Stimulated activated CD4-positive, alpha-beta T cell treated with anti-CD3 and anti-CD28 coated beads, Interleukin-2, amount 100 ng/mL, for 24 hours (primary cell): ENCODE measurements at regions not wholly inside any gene's neighbourhood (a gene's known extent, or its start where the extent isn't known, plus 50 kb on each side); places are given as distances from the start of the nearest gene placed in this dataset.
"Not testable (repeated sequence)": the region's sequence is repeated elsewhere in the genome, so short reads cannot be mapped to it uniquely, and the experiment has no call there.

ENCODE experiments used
- DNase-seq, 2 donors: peaks; one replicate each; pipeline ENCODE4 v3.0.0-alpha.2; 2020

DNA sequence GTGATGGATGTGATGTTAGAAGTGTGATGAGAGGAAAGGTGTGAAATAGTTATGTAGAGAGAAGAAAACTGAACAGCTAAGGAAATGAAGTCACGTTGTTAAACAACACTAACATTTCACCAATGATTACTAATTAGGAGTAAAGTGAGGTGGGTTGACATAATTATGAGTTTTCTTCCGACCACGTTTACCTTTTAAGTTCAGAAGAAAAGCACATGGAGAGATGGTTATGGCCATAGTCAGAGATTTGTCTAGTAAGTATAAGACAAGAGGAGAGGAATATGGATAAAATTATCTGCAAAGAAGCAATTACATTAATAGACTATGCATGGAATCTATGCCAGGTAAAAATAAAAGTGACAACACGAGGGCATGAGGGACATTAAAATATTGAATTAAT lies 551.3 kb upstream of the TECRL start:
- DNase-seq: no peak

DNA sequence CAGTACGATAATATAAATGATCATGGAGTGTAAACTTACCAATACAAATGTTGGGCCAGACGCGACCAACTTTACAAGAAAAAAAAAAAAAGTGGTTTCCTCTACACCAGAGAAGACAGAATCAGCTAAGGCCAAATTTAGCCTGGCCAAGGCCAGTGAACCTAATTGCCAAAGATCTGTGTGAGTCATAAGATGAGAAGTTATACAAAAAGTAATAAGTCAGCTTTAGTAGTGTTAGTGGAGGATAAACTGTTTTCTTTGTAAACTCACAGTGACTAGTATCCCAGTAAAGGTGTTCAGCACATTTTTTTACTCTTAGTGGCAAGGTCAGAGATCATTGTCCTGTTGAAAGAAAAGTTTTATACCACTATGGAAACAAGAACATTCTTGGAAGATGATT lies 531.4 kb upstream of the TECRL start:
- DNase-seq: no peak

DNA sequence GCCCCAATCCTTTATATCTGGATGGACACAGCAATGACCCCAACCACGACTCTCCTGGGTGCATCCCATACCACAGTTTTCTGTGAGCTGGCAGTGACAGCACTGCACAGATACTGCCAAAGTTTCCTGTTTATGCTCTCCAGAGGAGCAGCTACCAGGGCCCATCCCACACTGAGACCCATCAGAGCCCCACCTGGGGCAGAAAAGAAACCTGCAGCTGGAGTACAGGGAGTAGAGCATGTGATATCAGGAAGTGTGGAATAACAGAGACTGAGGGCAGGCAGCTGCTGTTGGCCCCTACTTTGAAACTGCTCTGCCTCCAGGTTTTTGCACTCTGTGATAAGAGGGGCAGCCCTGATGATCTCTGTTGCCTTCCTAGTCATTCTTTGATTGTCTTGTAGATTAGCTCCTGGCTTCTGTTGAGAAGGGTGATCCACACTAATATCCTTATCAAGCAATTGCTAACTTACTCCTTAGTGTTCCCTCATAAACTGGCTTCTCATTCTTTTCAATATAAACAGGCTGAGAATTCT lies 526.3 kb upstream of the TECRL start:
- DNase-seq: no peak

DNA sequence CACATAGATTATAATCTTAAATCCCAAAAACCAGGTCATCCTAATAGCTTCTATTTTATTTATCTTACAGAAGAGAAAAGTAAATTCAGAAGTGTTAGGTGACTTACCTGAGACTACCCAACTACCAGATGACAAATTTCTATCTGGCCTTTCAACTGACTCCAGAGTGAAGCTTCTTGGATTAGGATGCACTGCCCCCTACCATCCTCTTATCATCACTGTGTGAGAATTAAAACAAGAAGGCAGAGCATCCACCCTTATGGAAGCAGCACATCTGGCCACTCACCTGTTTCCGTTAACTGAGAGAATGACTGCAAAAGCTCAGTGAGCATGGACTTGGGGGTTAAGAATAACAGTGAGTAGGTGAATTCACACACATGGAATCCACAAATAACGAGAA lies 502.6 kb upstream of the TECRL start:
- no peak for DNase-seq

DNA sequence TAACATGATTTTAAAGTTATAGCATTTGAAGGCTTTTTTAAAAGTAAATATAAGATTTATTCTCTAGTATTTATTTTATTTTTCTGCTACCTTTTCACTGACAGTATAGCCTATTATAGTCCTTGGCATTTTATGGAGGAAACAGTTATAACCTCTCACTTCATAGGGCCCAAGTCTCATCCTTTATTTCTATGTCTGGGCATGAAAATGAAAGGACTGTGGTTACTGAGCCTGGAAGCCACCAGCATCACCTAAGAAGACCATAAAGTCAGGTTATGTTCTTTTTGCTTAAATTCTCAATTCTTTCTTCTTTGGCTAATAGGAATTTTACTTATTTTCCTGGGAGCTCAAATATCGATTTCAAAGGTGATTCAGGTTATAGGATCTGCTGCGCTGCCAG lies 494.7 kb upstream of the TECRL start:
- no peak for DNase-seq

DNA sequence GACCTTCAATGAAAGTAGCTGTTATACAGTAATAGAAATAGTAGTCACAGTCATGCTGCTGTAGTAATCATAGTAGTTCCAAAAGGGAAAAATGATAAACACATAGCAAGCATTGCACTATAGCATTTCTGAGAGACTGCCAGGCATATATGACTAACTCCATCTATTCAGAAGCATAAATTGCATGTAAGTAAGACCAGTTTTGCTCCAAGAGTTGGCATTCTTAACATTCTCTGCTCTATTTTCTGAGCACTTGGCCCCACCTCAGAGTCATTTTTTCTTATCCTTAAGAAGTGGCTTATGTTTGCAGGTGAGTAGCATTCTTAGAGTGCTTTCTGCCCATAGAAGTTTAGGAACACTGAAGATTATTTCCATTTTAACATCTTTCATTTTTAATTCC lies 490.3 kb upstream of the TECRL start:
- DNase-seq: no peak

DNA sequence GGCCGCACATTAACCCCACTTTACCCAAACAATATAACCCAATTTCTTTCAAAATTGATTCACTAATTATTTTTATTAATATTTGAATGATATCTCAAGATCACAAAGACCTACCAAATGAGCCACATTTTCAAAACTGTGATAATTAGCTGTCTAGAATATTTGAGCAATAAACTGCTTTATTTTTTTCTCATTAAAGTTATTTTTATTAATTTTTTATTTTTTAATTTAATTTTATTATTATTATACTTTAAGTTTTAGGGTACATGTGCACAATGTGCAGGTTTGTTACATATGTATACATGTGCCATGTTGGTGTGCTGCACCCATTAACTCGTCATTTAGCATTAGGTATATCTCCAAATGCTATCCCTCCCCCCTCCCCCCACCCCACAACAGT lies 489.8 kb upstream of the TECRL start:
- DNase-seq: not testable (repeated sequence)

DNA sequence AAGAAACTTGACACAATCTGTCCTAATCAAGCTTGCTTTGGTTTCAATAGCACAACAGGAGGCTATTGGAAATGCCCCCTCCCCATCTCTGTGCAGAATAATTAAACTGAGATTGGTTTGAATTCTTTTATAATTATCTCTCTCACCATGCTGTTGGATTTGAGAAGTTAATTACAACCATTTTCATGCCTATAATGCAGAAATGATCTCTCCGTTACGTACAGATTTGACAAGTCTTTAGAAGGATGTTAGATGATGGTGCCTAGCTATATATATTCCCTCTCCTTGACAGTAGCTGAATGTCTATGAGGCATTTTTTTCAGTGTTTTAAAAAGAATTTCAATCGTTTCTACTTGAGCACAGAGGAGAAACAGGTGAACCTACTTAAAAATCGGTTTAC lies 488.4 kb upstream of the TECRL start:
- no peak for DNase-seq

DNA sequence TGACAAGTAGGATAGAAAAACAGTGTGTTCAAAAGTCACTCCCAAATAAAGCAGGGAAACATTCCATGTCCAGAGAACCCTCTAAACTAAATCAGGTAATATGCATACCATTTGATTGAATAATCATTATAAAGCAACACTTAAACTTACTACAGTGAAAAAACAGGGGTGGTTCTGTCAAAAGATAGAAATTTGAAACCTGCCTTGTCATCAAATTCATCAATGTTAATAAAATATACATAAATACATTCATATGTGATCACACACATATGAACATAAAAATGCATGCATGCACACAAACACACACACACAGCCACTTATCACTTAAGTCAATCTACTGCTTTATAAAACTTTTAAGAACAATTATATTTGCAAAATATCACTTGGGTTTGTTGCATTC lies 485.8 kb upstream of the TECRL start:
- DNase-seq: no peak

DNA sequence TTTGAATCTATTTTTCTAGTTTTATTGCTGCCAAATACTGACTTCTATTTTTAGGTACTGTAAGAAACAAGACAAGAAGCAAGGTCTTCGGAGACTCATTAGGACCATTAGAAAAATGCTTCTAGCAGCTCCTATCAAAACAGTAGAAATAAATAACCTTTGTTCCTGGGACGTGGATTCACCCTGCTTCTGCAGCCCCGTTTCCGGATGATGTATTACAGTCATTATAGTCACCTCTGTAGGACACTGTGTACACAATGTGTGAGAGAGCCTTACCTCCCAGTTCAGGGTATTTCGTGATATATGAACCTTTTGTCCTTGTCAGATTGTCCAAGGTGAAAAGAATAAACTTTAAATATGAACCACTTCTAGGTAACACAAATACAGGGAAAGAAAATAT lies 484.0 kb upstream of the TECRL start:
- no peak for DNase-seq

DNA sequence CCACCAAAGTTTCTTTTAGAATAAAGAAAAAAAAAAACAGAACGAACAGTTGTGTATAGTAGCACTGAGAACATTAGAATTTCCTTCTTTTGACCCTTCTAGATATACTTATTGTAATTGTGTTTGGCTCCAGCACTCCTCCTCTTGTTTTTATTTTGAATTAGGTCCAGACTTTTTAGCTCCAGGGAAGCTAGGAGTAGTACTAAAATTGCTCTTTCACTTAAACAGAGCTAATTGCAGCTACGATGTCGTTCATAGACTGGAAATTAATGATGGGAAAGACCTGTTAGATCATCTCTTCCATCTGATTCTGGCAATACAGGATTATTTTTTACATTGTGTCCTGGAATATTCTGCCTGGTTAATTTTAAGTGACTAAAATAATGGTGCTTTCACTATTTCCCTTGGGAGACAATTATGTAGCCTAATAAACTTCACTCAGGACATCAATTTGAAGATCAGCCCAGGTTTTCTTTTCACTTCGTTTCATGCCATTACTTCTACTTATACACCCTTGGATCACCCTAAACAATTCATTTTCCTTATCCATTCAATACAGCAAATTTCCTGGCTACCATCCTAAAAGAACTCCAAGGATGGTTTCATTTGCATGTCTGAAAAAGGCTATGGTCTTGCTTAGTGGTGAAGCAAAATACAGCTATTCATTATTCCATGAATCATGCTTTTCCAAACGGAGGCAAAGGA lies 480.8 kb upstream of the TECRL start:
- no peak for DNase-seq

DNA sequence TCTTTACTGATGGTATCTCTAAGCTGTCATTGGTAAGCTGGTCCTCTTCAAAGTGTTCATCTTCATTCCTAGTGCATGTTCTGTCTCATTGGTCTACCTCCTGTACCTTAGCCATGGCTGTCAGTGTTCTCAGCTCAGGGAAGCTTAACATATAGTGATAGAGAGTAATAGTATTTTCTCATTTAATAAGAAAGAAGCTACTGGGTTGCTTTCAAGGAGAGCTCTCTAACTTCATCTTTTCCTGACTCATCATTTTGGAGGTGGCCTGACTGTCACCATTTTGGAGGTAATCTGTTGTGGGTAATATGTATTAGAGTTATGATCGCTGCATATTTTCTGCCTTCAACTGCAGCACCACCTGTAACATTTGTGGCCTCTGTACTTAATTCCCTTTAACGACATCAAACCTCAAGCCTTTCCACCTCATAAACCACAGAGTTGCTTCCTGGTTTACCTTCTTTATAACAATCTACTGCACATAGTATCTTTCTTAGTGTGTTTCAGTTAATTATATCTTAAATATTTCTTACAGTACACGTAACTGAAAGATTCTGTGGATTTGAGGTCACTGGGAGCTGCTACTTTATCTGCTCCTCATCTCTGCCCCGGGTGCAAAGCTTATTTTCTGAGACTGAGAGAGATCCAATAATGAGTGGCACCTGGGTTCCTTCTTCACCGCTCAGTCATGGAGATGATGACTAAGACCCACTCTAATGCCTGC lies 474.0 kb upstream of the TECRL start:
- no peak for DNase-seq

DNA sequence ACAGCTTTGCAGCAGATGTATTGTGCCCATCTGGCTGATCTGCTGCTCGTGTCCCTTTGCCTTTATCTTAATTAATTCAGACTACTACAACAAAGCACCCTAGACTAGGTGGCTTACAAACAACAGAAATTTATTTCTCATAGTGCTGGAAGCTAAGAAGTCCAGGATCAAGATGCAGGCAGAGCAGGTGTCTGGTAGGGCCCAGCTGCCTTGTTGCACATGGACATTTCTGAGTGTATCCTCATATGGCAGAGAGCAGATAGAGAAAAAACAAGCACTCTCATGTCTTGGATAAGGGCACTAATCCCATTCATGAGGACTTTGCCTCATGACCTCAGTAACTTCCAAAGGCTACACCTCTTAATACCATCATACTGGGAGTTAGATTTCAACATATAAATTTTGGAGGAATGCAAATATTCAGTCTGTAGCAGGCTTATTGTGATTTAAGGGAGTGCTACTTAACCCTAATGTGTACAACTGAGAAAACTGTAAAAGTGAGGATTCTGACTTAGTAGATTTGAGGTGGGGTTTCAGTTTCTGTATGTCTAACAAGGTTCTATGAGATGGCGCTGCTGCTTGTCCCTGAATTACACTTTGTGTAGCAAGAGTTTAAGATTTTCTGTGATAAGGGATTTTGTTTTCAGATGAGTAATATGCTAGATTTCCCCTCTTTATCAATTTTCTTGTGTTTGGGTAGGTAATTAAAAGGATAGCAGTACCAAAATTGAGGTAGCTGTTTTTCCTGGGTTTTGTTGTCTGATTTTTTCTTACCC lies 473.2 kb upstream of the TECRL start:
- no peak for DNase-seq

DNA sequence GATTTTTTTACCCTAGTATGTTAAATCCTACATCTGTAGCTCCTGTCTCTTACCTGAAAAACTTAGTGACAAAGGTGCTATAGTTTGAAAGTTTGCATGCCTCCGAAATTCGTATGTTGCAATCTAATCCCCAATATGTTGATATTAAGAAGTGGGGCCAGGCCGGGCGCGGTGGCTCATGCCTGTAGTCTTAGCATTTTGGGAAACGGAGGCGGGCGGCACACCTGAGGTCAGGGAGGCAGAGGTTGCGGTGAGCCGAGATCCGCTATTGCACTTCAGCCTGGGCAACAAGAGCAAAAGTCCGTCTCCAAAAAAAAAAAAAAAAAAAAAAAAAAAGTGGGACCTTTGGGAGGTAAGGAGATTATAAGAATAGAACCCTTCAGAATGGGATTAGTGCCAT lies 471.3 kb upstream of the TECRL start:
- DNase-seq: no peak

DNA sequence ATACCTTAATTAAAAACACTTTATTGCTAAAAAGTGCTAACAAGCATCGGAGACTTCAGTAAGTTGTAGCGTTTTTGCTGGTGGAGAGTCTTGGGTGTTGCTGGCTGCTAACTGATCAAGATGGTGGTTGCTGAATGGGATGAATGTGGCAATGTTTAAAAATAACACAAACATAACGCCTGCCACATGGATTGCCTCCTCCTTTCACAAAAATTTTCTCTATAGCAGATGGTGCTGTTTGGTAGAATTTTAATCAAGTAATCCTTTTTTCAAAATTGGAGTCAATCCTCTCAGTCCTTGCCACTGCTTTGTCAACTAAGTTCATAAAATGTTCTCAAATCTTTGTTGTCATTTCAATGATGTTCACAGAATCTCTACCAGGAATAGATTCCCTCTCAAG lies 466.8 kb upstream of the TECRL start:
- DNase-seq: no peak

DNA sequence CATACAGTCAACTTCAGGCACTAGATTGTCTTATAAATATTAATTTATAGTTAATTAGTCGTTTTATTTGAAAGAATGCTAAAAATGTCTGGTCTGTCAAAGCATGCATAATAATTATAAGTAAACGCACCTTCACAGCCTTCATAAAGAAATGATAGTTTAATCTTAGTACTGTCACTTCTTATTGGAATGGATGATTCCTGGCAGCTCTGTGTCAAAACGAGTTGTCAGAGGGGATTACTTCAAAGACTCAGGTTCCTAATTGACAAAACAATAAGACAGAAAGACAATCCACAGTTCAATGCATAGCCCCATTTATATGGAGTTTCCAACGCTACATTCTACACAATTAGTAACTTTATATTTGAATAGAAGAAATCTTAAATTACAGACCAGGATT lies 461.3 kb upstream of the TECRL start:
- no peak for DNase-seq

DNA sequence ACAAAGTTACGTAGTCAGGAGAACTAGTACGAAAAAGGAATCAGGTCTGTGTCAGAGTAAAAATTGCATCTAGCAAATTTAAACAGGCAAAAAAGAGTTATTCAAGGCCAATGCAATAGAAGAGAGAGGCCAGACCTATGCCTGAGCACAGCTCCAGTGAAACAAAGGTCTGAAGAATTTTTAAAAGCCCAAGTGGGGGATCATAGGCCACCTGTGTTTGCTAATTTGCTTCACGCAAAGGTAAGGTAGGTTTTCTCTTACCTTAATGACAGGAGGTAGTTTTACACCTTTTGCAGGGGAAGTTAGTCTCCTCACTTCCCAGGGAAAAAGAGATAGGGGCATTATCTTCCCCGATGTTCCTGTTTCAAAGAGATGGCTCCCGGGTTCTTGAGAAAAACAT lies 448.6 kb upstream of the TECRL start:
- no peak for DNase-seq

DNA sequence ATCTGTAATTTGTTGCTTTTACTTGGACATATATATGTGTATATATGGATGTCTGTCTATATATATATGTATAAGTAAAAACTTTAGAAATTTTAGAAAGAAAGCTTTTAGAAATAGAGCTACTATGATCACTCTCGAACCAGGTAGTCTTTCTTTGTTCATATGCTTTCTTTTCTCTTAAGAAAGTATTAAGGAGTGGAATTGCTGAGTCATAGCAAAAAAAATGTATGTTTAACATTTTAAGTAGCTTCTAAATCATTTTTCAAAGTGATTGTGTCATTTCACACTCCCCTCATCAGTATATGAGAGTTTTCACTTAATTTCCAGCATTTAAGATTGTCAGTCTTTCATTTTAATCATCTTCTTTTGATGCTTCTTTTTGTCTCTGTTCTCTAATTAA lies 447.9 kb upstream of the TECRL start:
- DNase-seq: no peak

DNA sequence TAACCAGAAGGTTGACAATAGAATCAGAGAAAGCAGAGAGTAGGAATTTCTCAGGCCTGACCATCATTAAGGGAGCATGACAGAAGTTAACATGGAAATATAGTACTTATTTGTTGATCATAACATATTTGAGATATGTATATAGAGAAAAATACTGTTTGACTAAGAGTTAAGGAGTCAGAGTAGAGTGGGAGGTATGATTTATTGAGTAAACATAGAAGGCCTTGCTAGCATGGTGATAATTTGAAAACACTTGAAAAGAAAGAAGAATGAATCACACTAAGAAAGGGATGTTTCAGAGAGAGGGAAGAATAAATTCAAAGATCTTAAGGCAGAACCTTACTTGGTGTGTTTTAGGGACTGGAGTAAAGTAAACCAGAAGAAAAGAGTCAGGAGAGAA lies 437.2 kb upstream of the TECRL start:
- DNase-seq: no peak

DNA sequence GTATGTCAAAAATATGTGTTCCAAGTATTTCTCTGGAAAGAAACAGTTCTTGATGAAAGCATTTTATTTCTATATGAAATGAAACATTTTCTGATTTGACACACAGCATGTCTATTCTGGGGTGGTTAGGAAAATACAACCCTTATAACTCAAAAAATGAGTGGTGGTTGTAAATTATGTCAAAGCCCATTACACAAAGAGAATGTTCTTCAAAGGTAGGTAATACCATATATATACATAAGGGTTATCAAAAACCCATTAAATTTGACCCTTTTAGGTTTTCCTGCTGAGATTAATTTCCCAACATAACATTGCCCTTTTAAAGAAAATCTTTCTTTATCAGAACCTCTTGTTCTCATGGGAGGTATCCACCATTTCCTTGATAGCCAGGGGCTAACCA lies 420.5 kb upstream of the TECRL start:
- no peak for DNase-seq

DNA sequence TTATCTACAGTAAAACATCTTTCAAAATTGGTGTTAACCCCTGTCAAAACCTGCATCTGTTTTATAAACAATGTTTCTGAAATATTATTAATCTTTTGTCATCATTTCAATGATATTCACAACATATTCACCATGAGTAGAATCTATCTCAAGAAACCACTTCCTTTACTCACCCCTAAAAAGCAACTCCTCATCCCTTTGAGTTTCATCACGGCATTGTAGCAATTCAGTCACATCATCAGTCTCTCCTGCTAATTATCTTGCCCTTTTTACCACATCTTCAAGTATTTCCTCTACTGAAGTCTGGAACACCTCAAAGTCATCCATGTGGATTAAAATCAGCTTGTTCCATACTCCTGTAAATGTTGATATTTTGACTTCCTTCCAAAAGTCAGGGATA lies 415.3 kb upstream of the TECRL start:
- no peak for DNase-seq

DNA sequence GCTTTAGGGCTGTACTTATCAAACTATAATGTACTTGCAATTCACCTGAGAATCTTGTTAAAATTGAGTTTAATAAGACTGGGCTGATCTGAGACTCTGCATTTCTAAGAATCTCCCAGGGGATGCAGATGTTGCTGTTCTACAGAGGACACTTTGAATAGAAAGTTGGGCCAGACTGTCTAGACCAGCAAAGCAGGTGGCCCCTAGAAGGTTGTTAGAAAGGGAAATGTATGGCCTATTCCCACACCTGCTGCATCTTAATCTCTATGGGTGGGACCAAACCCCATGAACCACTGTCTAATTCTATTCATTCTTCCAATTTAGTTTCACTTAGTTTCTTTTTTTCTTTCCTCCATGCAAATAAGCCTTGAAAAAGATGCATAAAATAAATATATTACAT lies 413.2 kb upstream of the TECRL start:
- no peak for DNase-seq

DNA sequence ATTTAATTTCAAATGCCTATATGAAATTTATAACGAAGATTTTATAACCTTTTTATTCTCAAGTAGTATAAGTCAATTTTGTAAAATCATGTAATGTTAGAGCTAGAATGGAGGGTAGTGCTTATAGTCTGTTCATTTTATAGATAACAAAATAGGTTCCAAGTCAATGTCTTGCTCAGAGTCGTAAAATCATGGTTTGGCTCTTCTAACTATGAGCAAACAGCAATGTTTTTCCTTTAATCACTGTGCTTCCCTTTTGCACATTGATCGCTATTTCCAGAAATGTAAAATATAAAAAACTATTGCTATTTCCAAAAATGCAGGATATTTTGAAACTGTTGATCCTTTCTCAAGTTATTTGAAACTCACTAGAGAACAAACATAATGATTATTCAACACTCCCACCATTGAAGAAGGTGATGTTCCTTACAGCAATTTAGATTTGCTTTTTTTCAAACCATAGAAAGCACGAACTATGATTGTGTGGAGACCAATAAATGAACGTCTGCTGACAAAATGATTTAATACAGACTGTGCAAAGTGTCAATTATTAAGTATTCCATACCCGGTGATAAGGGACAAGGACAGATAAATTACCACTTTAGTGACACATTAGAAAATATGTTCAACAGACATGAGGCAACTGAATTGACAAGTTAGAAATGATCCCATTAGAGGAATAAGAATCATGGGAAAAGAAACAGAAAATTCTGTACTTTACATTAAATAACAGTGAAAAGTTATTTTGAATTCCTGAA lies 412.1 kb upstream of the TECRL start:
- DNase-seq: no peak
